Rectal smooth muscle tissue (tissue), 1 donor: ENCODE measurements at regions not wholly inside any gene's neighbourhood (a gene's known extent, or its start where the extent isn't known, plus 50 kb on each side); places are given as distances from the start of the nearest gene placed in this dataset.

Source experiments
- H3K27ac ChIP-seq: one replicate; pipeline ENCODE4 v1.7.0; 2013; ENCODE audit warnings: low read depth, low read length, inconsistent platforms
- H3K27me3 ChIP-seq: one replicate; pipeline ENCODE4 v1.7.0; 2013; ENCODE audit warnings: low read length; ENCODE audit not compliant: control insufficient read depth, insufficient read depth
- H3K36me3 ChIP-seq: one replicate; pipeline ENCODE4 v1.7.0; 2013; ENCODE audit warnings: low read length; ENCODE audit not compliant: control insufficient read depth, insufficient read depth
- H3K4me1 ChIP-seq: one replicate; pipeline ENCODE4 v1.7.0; 2013; ENCODE audit warnings: low read length; ENCODE audit not compliant: control insufficient read depth, insufficient read depth
- H3K4me3 ChIP-seq: one replicate; pipeline ENCODE4 v1.7.0; 2013; ENCODE audit warnings: low read length
- H3K9ac ChIP-seq: one replicate; pipeline ENCODE4 v1.7.0; 2013; ENCODE audit warnings: low read length

DNA sequence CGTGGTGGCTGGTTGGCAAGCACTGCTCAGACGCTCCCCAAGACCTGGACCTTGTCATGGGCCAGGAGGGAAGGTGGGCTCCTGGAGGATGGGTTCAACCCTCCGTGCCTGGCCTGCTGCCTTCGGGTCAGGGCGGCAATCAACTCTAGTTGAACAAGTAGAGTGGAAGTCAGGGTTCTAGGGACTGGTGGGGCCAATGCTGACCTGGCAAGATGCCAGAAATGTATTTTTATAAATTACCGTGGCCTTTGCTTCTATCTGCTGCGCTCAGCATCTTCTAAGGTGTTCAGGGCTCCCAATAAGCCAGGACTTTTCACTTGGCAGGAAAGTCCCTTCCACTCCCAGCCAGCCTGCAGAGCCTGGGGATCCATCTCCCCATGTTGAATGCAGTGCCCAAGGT lies 207.1 kb upstream of the N4BP1 start:
- Histone ChIP-seq H3K4me1 (no peaks in the 10 kb centered on the region), H3K27me3 (no peaks in the 10 kb centered on the region), H3K36me3 (no peaks in the 10 kb centered on the region), H3K27ac (no peak overlapping the region), H3K9ac (no peak overlapping the region), H3K4me3 (no peak overlapping the region)

DNA sequence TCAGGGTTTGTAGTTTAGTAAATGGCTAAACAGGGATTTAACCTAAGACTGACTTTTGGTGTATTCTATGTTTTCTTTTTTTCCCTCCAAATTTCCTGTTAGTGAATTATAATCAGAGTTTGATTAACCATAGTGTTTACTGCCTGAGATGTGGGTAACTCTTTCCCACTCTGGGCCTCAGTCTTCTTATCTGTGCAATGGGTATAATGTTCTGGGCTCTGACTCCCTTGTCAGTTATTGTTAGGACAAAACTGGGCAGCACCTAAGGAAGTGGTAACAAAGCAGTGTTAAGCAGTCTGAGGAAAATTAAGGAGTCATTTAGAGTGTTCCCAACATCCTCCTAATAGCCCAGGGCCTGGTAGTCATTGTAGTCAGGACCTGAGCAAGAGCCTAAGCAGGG lies 206.4 kb upstream of the N4BP1 start:
- H3K9ac ChIP-seq: no peak overlapping the region
- no peaks in the 10 kb centered on the region for H3K4me1 ChIP-seq
- no peaks in the 10 kb centered on the region for H3K27me3 ChIP-seq
- no peak overlapping the region for H3K4me3 ChIP-seq
- H3K27ac ChIP-seq: no peak overlapping the region
- no peaks in the 10 kb centered on the region for H3K36me3 ChIP-seq

DNA sequence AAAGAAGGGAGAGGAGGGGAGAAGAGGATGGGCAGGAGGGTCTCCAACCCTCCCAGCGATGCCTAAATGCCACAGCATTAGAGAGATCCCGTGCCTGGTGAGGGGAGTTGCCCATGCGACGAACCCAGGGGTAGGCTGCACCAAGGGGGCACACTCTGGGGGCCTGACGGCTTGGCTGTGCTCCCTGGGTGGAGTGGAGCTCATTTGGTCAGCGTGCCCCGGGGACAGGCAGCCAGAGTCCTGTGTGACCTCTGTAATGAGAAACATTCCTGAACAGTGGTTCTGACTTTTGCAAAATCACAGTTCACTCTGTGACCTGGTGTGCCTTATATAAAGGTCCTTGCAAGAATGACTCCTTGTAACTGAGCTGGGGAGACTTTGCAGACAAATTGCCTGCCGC lies 205.0 kb upstream of the N4BP1 start:
- Histone ChIP-seq H3K4me1 (no peaks in the 10 kb centered on the region), H3K9ac (no peak overlapping the region), H3K27me3 (no peaks in the 10 kb centered on the region), H3K36me3 (no peaks in the 10 kb centered on the region), H3K27ac (no peak overlapping the region), H3K4me3 (no peak overlapping the region)

DNA sequence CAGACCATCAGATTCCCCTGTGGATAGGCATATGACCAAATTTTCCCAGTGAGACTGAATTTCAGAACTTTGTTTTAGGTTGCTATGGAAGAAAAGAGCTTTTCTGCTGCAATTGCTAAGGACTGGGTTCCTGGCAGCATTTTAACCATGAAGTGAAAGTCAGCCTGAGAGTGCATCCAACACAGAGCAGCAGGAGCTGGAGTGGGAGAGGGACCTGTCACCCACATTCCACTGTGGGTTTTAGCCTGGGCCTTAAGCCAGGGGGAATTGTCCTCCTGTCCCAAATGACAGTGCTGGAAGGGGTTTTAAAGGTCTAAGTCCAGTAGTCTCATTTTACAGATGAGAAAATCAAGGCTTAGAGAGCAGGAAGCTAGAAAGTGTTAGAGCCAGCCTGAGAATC lies 203.5 kb upstream of the N4BP1 start:
- Histone ChIP-seq H3K27me3 (no peaks in the 10 kb centered on the region), H3K4me1 (no peaks in the 10 kb centered on the region), H3K9ac (no peak overlapping the region), H3K27ac (no peak overlapping the region), H3K36me3 (no peaks in the 10 kb centered on the region), H3K4me3 (no peak overlapping the region)

DNA sequence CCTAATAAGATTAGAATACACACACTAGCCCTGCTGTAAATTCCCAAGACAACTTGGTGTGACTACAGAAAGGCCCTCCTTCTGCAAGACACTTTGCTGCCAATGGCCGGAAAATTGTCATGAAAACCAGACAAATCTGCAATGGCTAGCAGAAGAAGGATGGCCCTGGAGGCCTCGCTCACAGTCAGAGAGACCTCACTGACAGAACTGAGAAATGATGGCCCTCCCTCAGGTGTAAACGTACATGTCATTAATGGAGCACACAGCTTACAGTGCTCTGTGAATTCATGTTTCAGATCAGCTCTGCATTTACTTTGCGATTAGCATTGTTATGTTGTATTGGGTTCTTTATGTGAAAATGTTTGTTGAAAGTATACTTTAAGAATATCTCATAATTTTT lies 202.9 kb upstream of the N4BP1 start:
- Histone ChIP-seq H3K36me3 (no peaks in the 10 kb centered on the region), H3K4me1 (no peaks in the 10 kb centered on the region), H3K27me3 (no peaks in the 10 kb centered on the region), H3K27ac (no peak overlapping the region), H3K9ac (no peak overlapping the region), H3K4me3 (no peak overlapping the region)

DNA sequence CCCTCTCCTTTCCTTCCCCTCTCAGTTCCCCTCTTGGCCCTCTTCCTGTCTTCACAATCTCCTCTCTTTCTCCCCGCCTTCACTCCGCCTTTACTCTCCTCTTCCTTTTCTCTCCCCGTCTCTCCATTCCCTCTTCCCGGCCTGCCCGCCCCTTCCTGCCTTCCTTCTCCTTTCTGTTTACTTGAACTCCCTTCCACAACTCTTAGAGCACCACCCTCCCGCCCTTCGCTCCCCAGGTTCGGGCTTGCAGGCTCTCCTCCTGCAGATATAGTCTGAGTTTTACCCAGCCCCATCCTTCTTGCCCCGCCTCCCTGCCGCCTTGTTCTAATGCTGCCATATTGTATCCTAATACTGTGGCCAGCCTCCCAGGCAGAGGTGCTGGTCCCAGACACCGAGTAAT lies 201.5 kb upstream of the N4BP1 start:
- H3K4me1 ChIP-seq: no peaks in the 10 kb centered on the region
- H3K27me3 ChIP-seq: no peaks in the 10 kb centered on the region
- no peaks in the 10 kb centered on the region for H3K36me3 ChIP-seq
- no peak overlapping the region for H3K9ac ChIP-seq
- no peak overlapping the region for H3K4me3 ChIP-seq
- H3K27ac ChIP-seq: no peak overlapping the region

DNA sequence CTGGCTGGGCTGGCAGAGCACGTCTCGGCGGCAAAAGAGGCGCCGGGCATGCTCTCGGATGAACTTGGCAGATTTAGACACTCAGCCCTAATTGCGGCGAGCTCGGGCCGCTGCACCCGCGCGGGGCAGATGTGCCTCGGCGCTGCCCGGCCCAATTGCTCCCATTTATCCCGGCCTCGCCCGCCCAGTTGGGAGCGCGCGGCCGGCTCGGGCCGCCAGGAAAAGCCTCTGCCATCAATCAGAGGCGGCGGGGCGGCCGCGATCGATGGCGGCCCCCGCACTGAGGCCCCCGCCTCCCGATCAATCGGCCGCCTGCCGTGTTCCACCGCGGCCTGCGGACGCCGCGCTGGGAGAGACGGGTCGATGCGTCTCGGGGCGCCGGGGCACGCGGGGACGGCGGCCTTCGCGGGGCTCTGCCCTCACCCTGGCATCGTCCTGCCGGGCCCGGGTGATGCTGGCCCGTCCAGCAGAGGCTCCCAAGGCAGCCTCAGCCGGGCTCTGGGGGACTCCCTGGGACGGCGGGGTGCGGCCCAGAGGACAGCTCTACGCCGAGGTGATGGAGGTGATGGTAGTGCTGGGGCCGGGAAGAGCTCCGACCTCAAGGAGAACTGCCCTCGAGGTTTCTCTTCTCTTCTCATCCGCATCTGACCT lies 200.9 kb upstream of the N4BP1 start:
- Histone ChIP-seq H3K9ac (no peak overlapping the region), H3K36me3 (no peaks in the 10 kb centered on the region), H3K27me3 (no peaks in the 10 kb centered on the region), H3K4me3 (no peak overlapping the region), H3K27ac (no peak overlapping the region), H3K4me1 (no peaks in the 10 kb centered on the region)

DNA sequence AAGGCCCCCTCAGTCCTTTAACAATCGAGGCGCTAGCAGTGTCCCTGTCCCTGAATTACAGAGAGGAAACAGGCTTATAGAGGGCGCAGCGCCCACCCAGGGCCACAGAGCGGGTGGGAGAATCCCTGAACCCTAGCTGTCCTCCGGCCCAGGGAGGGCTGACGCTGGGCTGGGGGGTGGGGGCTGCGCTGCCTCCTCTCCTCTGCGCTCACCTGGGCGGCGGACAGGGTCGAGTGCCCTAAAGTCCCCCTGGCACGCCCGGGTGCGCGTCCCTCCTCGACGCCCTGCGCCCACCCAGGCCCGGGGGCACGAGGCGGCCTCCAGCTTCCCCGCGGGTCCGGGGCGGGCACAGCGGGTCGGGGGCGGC lies 200.4 kb upstream of the N4BP1 start:
- Histone ChIP-seq H3K36me3 (no peaks in the 10 kb centered on the region), H3K4me1 (no peaks in the 10 kb centered on the region), H3K9ac (no peak overlapping the region), H3K27me3 (no peaks in the 10 kb centered on the region), H3K27ac (no peak overlapping the region), H3K4me3 (no peak overlapping the region)

DNA sequence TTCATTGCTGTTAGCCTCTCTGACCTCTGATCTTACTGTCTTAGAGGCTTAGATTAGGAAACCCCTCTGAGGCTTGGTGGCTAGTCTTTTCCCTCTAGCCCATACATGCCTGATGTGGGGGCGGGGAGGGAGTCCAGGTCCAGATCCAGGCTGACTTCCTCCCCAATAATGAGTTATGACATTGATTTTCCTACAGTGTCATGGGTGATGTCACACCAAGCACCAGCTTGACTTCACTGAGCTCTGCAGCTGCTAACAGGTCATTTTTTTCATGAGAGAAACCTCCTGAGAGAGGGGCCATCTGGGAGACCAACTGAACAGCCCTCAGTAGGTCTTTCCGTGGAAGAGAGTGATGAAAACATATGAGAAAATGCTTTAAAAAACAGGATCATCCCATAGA lies 180.2 kb upstream of the N4BP1 start:
- Histone ChIP-seq H3K36me3 (no peaks in the 10 kb centered on the region), H3K27ac (no peak overlapping the region), H3K4me1 (no peaks in the 10 kb centered on the region), H3K4me3 (no peak overlapping the region), H3K27me3 (no peaks in the 10 kb centered on the region), H3K9ac (no peak overlapping the region)

DNA sequence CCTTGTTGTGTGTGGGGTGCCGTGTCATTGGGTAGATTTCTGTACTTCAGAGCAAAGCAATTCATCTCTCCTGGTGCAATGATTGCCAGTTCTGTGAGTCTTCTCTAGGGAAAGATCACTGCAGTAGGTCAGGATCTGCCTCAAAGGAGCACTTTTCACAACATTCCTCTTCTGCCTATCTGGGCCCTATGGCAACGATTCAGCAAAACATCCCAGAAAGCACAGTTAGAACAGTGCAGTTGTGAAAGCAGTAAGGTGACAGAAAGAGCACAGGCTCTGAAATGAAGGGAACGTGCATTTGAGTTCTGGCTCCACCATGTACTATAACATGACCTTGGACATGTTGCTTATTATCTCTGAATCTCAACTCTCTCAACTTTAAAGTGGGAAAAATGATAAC lies 178.5 kb upstream of the N4BP1 start:
- Histone ChIP-seq H3K27ac (no peak overlapping the region), H3K36me3 (no peaks in the 10 kb centered on the region), H3K4me3 (no peak overlapping the region), H3K9ac (no peak overlapping the region), H3K4me1 (no peaks in the 10 kb centered on the region), H3K27me3 (no peaks in the 10 kb centered on the region)

DNA sequence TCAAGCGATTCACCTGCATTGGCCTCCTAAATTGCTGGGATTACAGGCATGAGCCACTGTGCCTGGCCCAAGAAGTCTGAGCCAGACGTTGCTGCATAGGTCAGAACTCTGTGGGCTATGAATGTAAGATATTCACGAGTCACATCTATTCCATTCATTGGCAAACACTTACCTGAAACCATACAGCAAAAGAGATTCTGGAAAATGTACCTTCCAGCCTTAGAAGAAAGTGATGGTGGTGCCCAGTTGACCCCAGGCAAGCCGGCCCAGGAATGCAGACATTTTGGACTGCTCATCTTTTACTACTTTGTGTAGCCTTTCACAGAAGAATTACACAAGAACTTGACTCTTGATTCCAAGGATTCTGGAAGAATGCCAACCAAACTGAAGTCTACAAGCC lies 135.6 kb upstream of the N4BP1 start:
- Histone ChIP-seq H3K4me1 (no peaks in the 10 kb centered on the region), H3K4me3 (no peak overlapping the region), H3K27ac (no peak overlapping the region), H3K36me3 (no peaks in the 10 kb centered on the region), H3K27me3 (no peaks in the 10 kb centered on the region), H3K9ac (no peak overlapping the region)

DNA sequence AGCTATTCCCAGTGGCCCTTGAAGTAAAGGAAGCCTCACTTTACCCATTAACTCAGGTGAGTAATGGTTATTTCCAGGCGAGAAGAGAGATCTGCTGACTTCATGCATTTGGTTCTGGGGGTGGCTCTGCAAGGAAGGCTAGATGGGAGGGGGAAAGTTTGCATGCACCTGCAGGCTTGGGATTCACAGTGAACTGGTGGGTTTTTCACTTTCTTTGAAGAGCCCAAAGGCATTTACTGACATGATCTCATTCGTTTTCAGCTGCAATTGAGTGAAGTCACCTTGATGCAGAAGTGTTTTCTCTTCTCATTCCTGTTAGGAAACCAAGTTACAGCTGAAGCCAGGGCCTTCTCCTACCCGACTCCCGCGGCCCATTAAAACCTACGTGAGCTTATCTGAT lies 131.0 kb upstream of the N4BP1 start:
- Histone ChIP-seq H3K36me3 (no peaks in the 10 kb centered on the region), H3K4me1 (no peaks in the 10 kb centered on the region), H3K4me3 (no peak overlapping the region), H3K9ac (no peak overlapping the region), H3K27ac (no peak overlapping the region), H3K27me3 (no peaks in the 10 kb centered on the region)

DNA sequence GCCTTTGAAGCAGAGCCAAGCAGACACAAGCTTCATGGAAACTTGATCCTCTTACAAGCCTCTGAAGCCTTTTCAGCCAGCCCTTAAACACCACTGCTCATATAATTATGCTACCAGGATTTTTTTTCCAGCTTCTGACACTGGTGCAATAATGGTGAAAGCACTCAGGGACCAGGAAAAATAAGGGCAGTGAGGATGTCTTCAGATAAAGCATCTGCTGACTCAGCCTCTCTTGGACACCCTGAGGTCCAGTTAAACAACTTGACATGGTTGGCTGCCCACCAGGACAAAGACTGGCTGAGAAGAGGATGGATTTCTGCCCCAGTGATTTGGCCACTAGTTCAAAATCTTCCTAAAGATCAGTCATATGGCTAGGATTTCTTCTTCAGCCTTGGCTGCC lies 124.2 kb upstream of the N4BP1 start:
- Histone ChIP-seq H3K36me3 (no peaks in the 10 kb centered on the region), H3K4me1 (no peaks in the 10 kb centered on the region), H3K4me3 (no peak overlapping the region), H3K9ac (no peak overlapping the region), H3K27me3 (no peaks in the 10 kb centered on the region), H3K27ac (no peak overlapping the region)
